Keratinocyte (primary cell): ENCODE measurements at regions not wholly inside any gene's neighbourhood (a gene's known extent, or its start where the extent isn't known, plus 50 kb on each side); places are given as distances from the start of the nearest gene placed in this dataset.
"Not testable (repeated sequence)": the region's sequence is repeated elsewhere in the genome, so short reads cannot be mapped to it uniquely, and the experiment has no call there.

Source experiments
- DNase-seq: peaks from one replicate; pipeline ENCODE4 v3.0.0-alpha.2; 2011; ENCODE audit warnings: low read depth, missing footprints, low spot score
- FAIRE-seq: peaks from 2 replicates; lab custom pipeline; 2011; peaks lifted over from hg19 to GRCh38; lab: Jason Lieb, UNC
- H2AFZ ChIP-seq: 2 replicates; pipeline ENCODE4 v1.6.0; 2012; ENCODE audit warnings: low read length, control low read depth, inconsistent platforms; ENCODE audit not compliant: control insufficient read depth
- H3K27ac ChIP-seq: 2 replicates; pipeline ENCODE4 v1.5.1; 2011; ENCODE audit warnings: low read length; ENCODE audit not compliant: control insufficient read depth, insufficient read depth
- H3K27me3 ChIP-seq: 3 replicates; pipeline ENCODE4 v1.6.0; 2011; ENCODE audit warnings: low read length; ENCODE audit not compliant: control insufficient read depth, insufficient read depth; ENCODE audit errors: extremely low read depth
- H3K36me3 ChIP-seq, 2 experiments: 2 replicates in 1 of 2; 3 replicates in 1 of 2; pipeline ENCODE4 v1.5.1; 2011; ENCODE audit warnings: low read length in 2 of 2, mild to moderate bottlenecking in 1 of 2; ENCODE audit not compliant: control insufficient read depth in 2 of 2, insufficient read depth in 2 of 2; ENCODE audit errors: extremely low read depth in 1 of 2
- H3K4me1 ChIP-seq: 3 replicates; pipeline ENCODE4 v1.5.1; 2011; ENCODE audit warnings: low read length; ENCODE audit not compliant: control insufficient read depth, insufficient read depth; ENCODE audit errors: extremely low read depth
- H3K4me2 ChIP-seq: 3 replicates; pipeline ENCODE4 v1.6.0; 2011; ENCODE audit warnings: low read depth, low read length; ENCODE audit not compliant: control insufficient read depth, insufficient read depth; ENCODE audit errors: extremely low read depth
- H3K4me3 ChIP-seq, 3 experiments: fragments of 200-600 bp in 1 of 3; sonication (generic) in 1 of 3; 2 replicates in 2 of 3; 3 replicates in 1 of 3; pipeline ENCODE4 v1.5.1; 2011 to 2016; ENCODE audit warnings: low read length in 3 of 3, mild to moderate bottlenecking in 3 of 3, control low read depth in 2 of 3, inconsistent platforms in 1 of 3, low read depth in 1 of 3, mixed read lengths in 1 of 3, mixed run types in 1 of 3, moderate library complexity in 1 of 3; ENCODE audit not compliant: control insufficient read depth in 2 of 3, insufficient read depth in 2 of 3; ENCODE audit errors: extremely low read depth in 1 of 3
- H3K79me2 ChIP-seq: 2 replicates; pipeline ENCODE4 v1.6.0; 2012; ENCODE audit warnings: low read length; ENCODE audit not compliant: control insufficient read depth, insufficient read depth
- H3K9ac ChIP-seq: 3 replicates; pipeline ENCODE4 v1.6.0; 2011; ENCODE audit warnings: low read length; ENCODE audit not compliant: control insufficient read depth, insufficient read depth; ENCODE audit errors: extremely low read depth
- H3K9me1 ChIP-seq: 3 replicates; pipeline ENCODE4 v1.6.0; 2011; ENCODE audit warnings: low read length; ENCODE audit not compliant: control insufficient read depth, insufficient read depth; ENCODE audit errors: extremely low read depth
- H3K9me3 ChIP-seq: 2 replicates; pipeline ENCODE4 v1.5.1; 2012; ENCODE audit warnings: low read depth, low read length; ENCODE audit not compliant: control insufficient read depth
- H4K20me1 ChIP-seq: 3 replicates; pipeline ENCODE4 v1.6.0; 2011; ENCODE audit warnings: low read length; ENCODE audit not compliant: control insufficient read depth, insufficient read depth; ENCODE audit errors: extremely low read depth
- dilution Hi-C: fragments of 300-500 bp; cut with MboI; formaldehyde crosslinking; loops from one replicate; pipeline ENCODE4 v1.7.0; 2020; ENCODE audit warnings: low sequenced_read_pairs; ENCODE audit not compliant: extremely low pct_ligation_motif_present

DNA sequence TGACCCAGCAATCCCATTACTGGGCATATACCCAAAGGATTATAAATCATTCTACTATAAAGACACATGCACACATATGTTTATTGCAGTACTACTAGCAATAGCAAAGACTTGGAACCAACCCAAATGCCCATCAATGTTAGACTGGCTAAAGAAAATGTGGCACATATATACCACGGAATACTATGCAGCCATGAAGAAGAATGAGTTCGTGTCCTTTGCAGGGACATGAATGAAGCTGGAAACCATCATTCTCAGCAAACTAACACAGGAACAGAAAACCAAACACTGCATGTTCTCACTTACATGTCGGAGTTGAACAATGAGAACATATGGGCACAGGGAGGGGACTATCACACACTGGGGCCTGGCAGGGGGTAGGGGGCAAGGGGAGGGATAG lies 183.0 kb downstream of the HACE1 start:
- H4K20me1 ChIP-seq, dilution Hi-C loops, DNase-seq, H3K9me1 ChIP-seq, H2AFZ ChIP-seq, H3K27ac ChIP-seq, H3K27me3 ChIP-seq, H3K9me3 ChIP-seq, H3K36me3 ChIP-seq, H3K4me2 ChIP-seq, H3K79me2 ChIP-seq, H3K9ac ChIP-seq, H3K4me3 ChIP-seq, H3K4me1 ChIP-seq, FAIRE-seq: not testable (repeated sequence)

DNA sequence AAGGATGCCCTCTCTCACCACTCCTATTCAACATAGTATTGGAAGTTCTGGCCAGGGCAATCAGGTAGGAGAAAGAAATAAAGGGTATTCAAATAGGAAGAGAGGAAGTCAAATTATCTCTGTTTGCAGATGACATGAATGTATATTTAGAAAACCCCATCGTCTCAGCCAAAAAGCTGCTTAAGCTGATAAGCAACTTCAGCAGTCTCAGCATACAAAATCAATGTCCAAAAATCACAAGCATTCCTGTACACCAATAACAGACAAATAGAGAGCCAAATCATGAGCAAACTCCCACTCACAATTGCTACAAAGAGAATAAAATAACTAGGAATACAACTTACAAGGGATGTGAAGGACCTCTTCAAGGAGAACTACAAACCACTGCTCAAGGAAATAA lies 184.6 kb downstream of the HACE1 start:
- H3K27me3 ChIP-seq, H3K4me2 ChIP-seq, H2AFZ ChIP-seq, FAIRE-seq, H3K27ac ChIP-seq, H3K79me2 ChIP-seq, H3K9me1 ChIP-seq, H3K4me1 ChIP-seq, H3K36me3 ChIP-seq, H3K9me3 ChIP-seq, H3K9ac ChIP-seq, H3K4me3 ChIP-seq, H4K20me1 ChIP-seq, DNase-seq, dilution Hi-C loops: not testable (repeated sequence)

DNA sequence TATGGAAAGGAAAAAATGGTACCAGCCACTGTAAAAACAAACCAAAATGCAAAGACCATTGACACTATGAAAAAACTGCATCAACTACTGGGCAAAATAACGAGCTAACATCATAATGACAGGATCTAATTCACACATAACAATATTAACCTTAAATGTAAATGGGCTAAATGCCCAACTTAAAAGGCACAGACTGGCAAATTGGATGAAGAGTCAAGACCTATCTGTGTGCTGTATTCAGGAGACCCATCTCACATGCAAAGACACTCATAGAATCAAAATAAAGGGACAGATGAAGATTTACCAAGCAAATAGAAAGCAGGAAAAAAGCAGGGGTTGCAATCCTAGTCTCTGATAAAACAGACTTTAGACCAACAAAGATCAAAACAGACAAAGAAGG lies 186.6 kb downstream of the HACE1 start:
- H3K27me3 ChIP-seq, H3K79me2 ChIP-seq, FAIRE-seq, H3K9me3 ChIP-seq, H3K9ac ChIP-seq, dilution Hi-C loops, H3K4me1 ChIP-seq, H3K4me2 ChIP-seq, H3K27ac ChIP-seq, H3K9me1 ChIP-seq, H4K20me1 ChIP-seq, H3K4me3 ChIP-seq, H3K36me3 ChIP-seq, DNase-seq, H2AFZ ChIP-seq: not testable (repeated sequence)

DNA sequence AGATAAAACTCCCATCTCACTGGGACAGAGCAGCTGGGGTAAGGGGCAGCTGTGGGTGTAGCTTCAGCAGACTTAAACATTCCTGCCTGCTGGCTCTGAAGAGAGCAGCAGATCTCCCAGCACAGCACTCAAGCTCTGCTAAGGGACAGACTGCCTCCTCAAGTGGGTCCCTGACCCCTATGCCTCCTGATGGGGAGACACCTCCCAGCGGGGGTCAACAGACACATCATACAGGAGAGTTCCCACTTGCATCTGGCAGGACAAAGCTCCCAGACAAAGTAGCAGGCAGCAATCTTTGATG lies 188.2 kb downstream of the HACE1 start:
- H2AFZ ChIP-seq, H3K9ac ChIP-seq, H3K27ac ChIP-seq, H4K20me1 ChIP-seq, H3K4me2 ChIP-seq, H3K4me1 ChIP-seq, H3K9me3 ChIP-seq, H3K9me1 ChIP-seq, DNase-seq, H3K79me2 ChIP-seq, H3K27me3 ChIP-seq, H3K4me3 ChIP-seq, H3K36me3 ChIP-seq, FAIRE-seq, dilution Hi-C loops: not testable (repeated sequence)

DNA sequence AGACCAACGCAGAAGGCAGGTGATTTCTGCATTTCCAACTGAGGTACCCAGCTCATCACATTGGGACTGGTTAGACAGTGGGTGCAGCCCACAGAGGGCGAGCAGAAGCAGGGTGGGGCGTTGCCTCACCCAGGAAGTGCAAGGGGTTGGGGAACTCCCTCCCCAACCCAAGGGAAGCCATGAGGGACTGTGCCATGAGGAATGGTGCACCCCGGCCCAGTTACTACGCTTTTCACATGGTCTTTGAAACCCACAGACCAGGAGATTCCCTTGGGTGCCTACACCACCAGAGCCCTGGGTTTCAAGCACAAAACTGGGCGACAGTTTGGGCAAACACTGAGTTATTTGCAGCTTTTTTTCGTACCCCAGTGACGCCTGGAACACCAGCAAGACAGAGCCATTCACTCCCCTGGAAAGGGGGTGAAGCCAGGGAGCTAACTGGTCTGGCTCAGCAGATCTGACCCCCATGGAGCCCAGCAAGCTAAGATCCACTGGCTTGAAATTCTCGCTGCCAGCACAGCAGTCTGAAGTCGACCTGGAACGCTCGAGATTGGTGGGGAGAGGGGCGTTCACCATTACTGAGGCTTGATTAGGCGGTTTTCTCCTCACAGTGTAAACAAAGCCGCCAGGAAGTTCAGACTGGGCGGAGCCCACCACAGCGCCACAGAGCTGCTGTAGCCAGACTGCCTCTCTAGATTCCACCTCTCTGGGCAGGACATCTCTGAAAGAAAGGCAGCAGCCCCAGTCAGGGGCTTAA lies 188.7 kb downstream of the HACE1 start:
- dilution Hi-C loops, H3K9me3 ChIP-seq, H3K4me2 ChIP-seq, H3K4me1 ChIP-seq, H3K27me3 ChIP-seq, H2AFZ ChIP-seq, H4K20me1 ChIP-seq, H3K27ac ChIP-seq, H3K9me1 ChIP-seq, H3K36me3 ChIP-seq, DNase-seq, H3K9ac ChIP-seq, H3K4me3 ChIP-seq, H3K79me2 ChIP-seq, FAIRE-seq: not testable (repeated sequence)
